Activated T-helper 17 cell treated with anti-CD3 and anti-CD28 coated beads, Interleukin-2, amount 50 U/mL, for 72 hours (primary cell): ENCODE measurements at regions not wholly inside any gene's neighbourhood (a gene's known extent, or its start where the extent isn't known, plus 50 kb on each side); places are given as distances from the start of the nearest gene placed in this dataset.

ENCODE experiments used
- ATAC-seq: fragments of 150-1000 bp; cut with Tn5 transposase; replicated peaks from 2 replicates; pipeline ENCODE4 v1.10.0; 2021; ENCODE audit warnings: mild to moderate bottlenecking, moderate library complexity
- H3K27ac Mint-ChIP-seq: one replicate; pipeline ENCODE4 v1.8.0; 2022; ENCODE audit warnings: mixed read lengths
- H3K27me3 Mint-ChIP-seq: one replicate; pipeline ENCODE4 v1.8.0; 2022; ENCODE audit warnings: mixed read lengths
- H3K36me3 Mint-ChIP-seq: one replicate; pipeline ENCODE4 v1.8.0; 2022; ENCODE audit warnings: low read depth, mild to moderate bottlenecking, mixed read lengths
- H3K4me1 Mint-ChIP-seq: one replicate; pipeline ENCODE4 v1.8.0; 2022; ENCODE audit warnings: mixed read lengths
- H3K4me3 Mint-ChIP-seq: one replicate; pipeline ENCODE4 v1.8.0; 2022; ENCODE audit warnings: mild to moderate bottlenecking, mixed read lengths
- H3K9me3 Mint-ChIP-seq: one replicate; pipeline ENCODE4 v1.8.0; 2022; ENCODE audit warnings: mixed read lengths

DNA sequence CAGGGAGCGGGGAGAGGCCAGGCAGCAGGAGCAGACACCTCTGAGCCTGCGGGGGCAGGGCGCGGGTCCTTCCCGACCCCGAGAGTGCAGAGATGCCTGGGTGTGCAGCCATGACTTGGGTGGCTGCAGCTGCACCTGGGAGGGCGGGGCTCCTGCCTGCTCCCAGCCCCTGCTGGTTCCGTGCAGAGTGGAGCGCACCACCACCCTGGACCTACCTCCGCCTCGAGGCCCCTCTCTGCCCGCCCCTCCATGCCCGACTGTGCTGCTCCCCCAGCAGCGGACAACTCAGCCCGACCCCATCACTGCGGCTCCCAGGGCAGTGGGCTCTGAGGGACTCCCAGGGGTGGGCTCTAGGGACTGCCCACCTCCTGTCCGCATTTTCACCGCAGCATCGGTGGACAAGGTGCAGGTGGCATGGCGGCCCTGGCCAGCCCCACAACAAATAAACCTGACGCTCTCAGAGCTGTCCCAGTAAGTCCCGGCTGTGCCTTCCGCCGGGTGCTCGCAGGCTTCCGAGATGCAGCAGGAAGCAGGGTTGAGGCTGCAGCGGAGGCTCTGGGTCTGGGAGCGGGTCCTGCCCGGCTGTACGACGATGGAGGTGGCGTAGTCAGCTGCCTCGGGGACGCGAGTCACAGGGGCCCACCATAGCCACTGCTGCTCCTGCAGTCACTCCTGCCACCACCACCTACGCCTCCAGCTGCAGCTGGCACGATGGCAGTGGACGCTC, 392.0 kb upstream of the CCDC196 start:
- no peak overlapping the region for H3K4me3 Mint-ChIP-seq
- ATAC-seq: no peak

DNA sequence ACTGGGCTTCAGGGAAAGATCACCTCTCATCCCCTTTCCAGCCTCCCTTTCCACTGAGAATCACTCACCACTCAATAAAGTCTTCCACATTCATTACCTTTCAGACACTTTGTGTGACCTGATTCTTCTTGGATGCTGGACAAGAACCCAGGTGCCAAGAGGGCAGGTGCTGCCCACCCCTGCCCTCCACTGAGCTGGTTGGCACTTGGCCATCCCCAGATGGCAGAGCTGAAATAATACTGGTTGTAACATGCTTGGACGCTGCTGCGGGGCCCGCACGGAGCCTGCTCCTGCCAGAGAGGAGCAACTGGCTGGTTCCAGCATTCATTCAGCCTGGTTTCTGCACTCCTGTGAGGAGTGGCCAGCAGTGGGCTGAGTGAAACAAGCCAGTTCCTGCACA, 386.7 kb upstream of the CCDC196 start:
- Mint-ChIP-seq H3K4me1 (no peaks in the 10 kb centered on the region), H3K36me3 (no peaks in the 10 kb centered on the region)
- no peak for ATAC-seq

More for the DNA sequence above, 392.0 kb upstream of the CCDC196 start:
- Mint-ChIP-seq H3K9me3 (no peaks in the 10 kb centered on the region), H3K27me3 (peaks cover 4% of the 10 kb centered on the region), H3K27ac (no peak overlapping the region), H3K4me1 (no peaks in the 10 kb centered on the region), H3K36me3 (no peaks in the 10 kb centered on the region)

DNA sequence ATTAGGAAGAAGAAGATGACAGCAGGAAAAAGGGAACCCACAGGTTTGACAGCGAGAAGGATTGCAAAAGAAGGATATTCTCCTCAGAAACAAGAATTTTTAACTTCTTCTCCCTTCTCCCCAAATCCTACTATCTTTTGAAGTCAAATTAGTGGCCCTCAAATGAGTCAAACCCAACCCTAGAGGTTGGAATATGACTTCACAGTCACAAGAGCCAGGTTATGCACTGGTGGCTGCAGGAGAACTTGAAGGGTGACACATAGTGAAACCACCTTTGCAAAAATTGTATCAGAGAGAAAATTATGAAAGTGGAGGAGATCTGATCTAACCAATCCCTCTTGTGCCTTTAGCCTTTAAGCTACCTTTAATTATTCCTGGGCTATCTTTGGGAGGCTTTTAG, 386.2 kb upstream of the CCDC196 start:
- no peaks in the 10 kb centered on the region for H3K4me1 Mint-ChIP-seq
- H3K27me3 Mint-ChIP-seq: peaks cover 10% of the 10 kb centered on the region
- no peak overlapping the region for H3K27ac Mint-ChIP-seq
- no peaks in the 10 kb centered on the region for H3K36me3 Mint-ChIP-seq
- no peaks in the 10 kb centered on the region for H3K9me3 Mint-ChIP-seq
- peak; percentile 94 for ATAC-seq
- no peak overlapping the region for H3K4me3 Mint-ChIP-seq

More for the DNA sequence above, 386.7 kb upstream of the CCDC196 start:
- Mint-ChIP-seq H3K4me3 (no peak overlapping the region), H3K27me3 (peaks cover 10% of the 10 kb centered on the region), H3K27ac (no peak overlapping the region), H3K9me3 (no peaks in the 10 kb centered on the region)

DNA sequence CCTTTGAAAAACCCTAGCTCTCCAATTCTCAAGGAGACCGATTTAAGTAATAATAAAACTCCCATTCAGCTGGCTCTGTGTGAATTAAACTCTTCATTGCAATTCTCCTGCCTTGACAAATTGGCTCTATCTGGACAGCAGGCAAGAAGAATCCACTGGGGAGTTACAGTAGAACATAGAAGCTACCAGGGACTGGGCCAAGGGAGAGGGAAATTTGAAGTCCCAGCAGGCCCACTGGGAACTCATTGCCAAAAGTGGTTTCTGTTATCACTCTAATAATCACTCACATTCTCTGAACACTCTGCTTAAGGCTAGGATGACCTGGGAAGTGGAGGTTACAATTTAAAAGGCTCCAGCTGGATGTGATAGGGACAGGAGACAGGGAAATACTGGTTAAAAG, 384.5 kb upstream of the CCDC196 start:
- Mint-ChIP-seq H3K27me3 (peaks cover 15% of the 10 kb centered on the region), H3K36me3 (no peaks in the 10 kb centered on the region), H3K9me3 (no peaks in the 10 kb centered on the region), H3K27ac (no peak overlapping the region), H3K4me1 (peaks cover 10% of the 10 kb centered on the region), H3K4me3 (no peak overlapping the region)
- ATAC-seq: no peak

DNA sequence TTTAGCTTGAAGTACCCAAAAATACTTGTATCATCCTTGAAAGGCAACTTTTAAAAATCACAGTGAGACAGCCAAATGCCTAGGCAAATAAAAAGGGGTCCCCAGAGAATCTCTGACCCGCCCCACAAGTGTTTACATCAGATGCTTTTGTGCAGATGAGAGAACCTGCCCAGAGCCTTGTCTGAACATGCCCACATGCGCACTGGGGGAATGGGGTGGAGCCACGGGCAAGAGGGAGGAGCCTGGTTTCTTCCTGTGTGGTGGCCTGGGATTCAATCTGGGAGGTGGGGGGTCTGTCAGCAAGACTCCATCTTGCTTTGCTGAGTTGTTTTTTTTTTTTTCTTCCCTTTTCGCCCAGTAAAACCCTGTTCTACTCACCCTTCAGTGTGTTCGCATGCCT, 381.7 kb upstream of the CCDC196 start:
- H3K9me3 Mint-ChIP-seq: no peaks in the 10 kb centered on the region
- H3K36me3 Mint-ChIP-seq: no peaks in the 10 kb centered on the region
- no peak for ATAC-seq
- peaks cover 11% of the 10 kb centered on the region for H3K27me3 Mint-ChIP-seq
- peaks cover 10% of the 10 kb centered on the region for H3K4me1 Mint-ChIP-seq
- no peak overlapping the region for H3K27ac Mint-ChIP-seq
- H3K4me3 Mint-ChIP-seq: no peak overlapping the region

DNA sequence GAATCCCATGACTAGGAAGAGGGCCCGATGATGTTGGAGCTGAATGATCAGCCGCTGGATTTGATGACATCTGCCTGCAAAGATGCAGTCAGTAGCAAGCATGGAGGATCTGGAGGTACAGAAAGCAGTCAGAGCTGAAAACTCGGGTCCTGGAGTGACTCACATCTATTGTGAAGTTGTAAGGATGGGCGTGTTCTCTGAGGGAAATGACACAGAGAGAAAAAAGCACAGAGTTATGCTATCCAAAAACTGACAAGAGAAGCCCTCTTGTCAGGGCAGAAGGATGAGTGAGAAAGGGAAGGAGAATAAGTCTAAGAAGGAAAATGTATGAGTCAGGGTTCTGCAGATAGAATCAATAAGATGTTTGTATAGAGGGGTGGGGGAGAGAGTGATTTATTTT, 380.4 kb upstream of the CCDC196 start:
- Mint-ChIP-seq H3K27me3 (peaks cover 11% of the 10 kb centered on the region), H3K4me3 (no peak overlapping the region), H3K27ac (peak overlapping the region; percentile 40), H3K9me3 (no peaks in the 10 kb centered on the region), H3K4me1 (peaks cover 10% of the 10 kb centered on the region), H3K36me3 (no peaks in the 10 kb centered on the region)
- ATAC-seq: peak; percentile 76

DNA sequence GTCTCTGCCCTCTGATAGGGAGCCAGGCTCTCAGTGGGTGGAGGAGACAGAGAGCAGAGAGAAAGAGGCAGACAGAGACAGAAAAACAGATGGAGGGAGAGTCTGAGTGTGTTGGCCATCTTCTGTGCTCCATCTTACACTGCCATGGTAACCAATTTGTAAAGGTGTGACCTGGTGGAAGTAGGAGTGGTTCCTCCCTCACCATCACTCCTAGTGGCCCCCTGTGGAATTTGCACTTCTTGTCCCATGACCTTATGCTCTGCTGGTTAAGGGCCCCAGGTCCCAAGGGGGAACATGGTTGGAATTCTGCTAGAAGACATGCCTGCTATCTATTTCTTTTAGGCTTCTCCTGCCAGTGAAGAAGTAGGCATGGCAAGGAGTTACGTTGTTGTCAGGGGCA, 376.7 kb upstream of the CCDC196 start:
- ATAC-seq: no peak
- Mint-ChIP-seq H3K27me3 (peaks cover 10% of the 10 kb centered on the region), H3K9me3 (no peaks in the 10 kb centered on the region), H3K4me1 (peaks cover 10% of the 10 kb centered on the region), H3K4me3 (no peak overlapping the region), H3K36me3 (no peaks in the 10 kb centered on the region), H3K27ac (no peak overlapping the region)

DNA sequence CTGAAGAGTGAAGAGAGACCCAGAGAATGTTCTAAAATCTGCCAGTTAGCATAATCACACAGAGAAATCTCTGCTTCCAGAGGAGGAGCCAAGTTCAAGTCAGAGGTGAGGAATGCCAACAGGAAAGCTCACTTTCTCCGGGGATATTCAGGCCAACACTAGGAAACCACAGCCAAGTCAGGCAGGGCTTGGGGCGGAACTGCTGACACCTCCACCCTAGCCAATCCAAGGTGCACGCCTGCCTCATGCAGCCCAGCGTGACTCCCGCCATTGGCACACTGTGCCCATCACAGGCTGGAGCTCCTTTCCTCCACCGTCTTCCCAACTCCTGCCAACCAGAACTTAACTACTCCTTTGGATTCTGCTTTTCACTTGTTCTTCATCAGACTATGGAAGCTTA, 374.3 kb upstream of the CCDC196 start:
- Mint-ChIP-seq H3K27me3 (peaks cover 5% of the 10 kb centered on the region), H3K27ac (no peak overlapping the region), H3K4me1 (no peaks in the 10 kb centered on the region), H3K9me3 (no peaks in the 10 kb centered on the region), H3K36me3 (no peaks in the 10 kb centered on the region), H3K4me3 (no peak overlapping the region)
- ATAC-seq: no peak

DNA sequence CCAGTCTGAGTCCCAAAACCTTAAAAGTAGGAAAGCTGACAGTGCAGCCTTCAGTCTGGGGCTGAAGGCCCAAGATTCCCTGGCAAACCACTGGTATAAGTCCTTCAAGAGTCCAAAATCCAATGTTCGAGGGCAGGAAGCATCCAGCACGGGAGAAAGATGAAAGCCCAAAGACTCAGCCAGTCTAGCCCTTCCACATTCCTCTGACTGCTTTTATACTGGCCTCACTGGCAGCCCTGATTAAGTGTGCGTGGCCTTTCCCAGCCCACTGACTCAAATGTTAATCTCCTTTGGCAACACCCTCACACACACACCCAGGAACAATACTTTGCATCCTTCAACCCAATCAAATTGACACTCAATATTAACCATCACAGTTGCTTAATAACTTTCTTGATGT, 372.1 kb upstream of the CCDC196 start:
- Mint-ChIP-seq H3K4me3 (no peak overlapping the region), H3K9me3 (no peaks in the 10 kb centered on the region), H3K4me1 (no peaks in the 10 kb centered on the region), H3K27ac (no peak overlapping the region), H3K36me3 (no peaks in the 10 kb centered on the region), H3K27me3 (peaks cover 10% of the 10 kb centered on the region)
- ATAC-seq: no peak

DNA sequence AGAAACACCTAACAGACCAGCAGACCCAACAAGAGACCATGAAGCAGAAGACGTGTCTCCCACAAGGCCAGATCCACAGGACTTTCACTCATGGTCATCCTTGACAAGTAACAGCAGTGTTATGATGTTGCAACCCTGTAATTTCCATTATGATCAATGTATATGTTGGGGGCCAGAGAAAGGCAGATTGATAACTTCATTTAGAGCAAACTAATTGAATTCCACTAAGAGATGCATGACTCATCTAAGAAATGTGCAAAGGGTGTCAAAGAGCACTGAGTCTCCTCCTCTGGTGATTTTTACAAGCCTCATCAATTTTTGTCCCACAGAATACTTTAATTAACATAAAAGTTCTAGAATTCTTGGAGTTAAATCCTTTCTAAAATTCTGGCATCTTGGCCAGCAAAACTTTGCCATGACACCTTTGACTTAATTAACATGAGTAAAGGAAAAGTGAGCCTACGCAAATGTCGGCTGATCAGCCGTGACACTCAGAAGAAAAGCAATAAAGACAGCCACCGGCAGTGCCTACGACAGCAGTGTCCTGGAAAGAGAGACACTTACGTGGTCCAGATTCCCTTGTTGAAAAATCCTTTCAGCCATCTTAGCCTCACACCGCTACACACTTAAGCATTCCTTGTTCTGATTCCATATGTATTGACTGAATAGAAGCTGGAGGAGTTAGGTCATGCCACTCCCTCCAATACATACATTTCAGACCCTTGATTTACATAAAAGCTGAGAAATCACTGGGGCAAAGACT, 370.2 kb upstream of the CCDC196 start:
- ATAC-seq: no peak
- no peak overlapping the region for H3K4me3 Mint-ChIP-seq
- H3K27me3 Mint-ChIP-seq: peaks cover 10% of the 10 kb centered on the region
- no peaks in the 10 kb centered on the region for H3K36me3 Mint-ChIP-seq
- H3K27ac Mint-ChIP-seq: no peak overlapping the region
- no peaks in the 10 kb centered on the region for H3K4me1 Mint-ChIP-seq
- H3K9me3 Mint-ChIP-seq: no peaks in the 10 kb centered on the region

DNA sequence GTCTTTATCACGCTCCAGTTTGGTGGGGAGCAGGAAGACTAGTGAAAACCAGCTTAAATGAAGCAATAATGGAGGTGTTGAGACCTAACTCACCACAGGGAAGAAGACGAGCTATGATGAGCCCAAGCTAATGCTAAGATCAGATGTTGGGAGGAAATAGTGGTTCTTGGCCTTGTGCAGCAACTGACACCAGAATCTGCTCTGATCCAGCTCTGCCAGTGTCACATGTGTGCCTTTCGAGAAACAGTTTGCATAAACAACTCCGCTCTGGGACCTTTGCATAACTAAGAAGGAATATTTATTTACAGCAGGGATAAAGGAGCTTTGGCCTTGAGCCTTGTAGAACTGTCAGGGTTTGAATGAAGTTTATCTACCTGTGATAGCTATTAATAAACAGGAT, 369.4 kb upstream of the CCDC196 start:
- Mint-ChIP-seq H3K27ac (no peak overlapping the region), H3K36me3 (no peaks in the 10 kb centered on the region), H3K27me3 (peaks cover 10% of the 10 kb centered on the region), H3K9me3 (no peaks in the 10 kb centered on the region), H3K4me1 (no peaks in the 10 kb centered on the region), H3K4me3 (no peak overlapping the region)
- no peak for ATAC-seq

DNA sequence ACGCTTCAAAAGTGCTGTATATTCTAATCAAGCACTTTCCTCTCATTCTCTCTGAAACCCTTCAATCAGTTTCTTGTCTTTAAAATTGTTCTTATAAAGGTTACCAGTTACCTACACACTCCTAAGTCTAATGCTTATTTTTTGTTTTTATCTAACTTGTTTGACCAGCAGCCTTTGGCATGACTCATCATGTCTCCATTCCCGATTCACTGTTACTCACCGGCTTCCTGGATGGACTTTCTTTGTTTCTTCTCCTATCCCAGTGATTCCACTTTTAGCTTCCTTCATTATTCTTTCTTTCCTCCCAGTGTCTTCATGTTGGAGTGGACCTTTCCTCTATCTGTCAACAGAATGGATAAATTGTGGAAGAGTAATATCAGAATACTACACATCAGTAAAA, 368.6 kb upstream of the CCDC196 start:
- Mint-ChIP-seq H3K36me3 (no peaks in the 10 kb centered on the region), H3K27ac (no peak overlapping the region), H3K4me3 (no peak overlapping the region), H3K4me1 (no peaks in the 10 kb centered on the region), H3K9me3 (no peaks in the 10 kb centered on the region), H3K27me3 (peaks cover 6% of the 10 kb centered on the region)
- ATAC-seq: no peak

DNA sequence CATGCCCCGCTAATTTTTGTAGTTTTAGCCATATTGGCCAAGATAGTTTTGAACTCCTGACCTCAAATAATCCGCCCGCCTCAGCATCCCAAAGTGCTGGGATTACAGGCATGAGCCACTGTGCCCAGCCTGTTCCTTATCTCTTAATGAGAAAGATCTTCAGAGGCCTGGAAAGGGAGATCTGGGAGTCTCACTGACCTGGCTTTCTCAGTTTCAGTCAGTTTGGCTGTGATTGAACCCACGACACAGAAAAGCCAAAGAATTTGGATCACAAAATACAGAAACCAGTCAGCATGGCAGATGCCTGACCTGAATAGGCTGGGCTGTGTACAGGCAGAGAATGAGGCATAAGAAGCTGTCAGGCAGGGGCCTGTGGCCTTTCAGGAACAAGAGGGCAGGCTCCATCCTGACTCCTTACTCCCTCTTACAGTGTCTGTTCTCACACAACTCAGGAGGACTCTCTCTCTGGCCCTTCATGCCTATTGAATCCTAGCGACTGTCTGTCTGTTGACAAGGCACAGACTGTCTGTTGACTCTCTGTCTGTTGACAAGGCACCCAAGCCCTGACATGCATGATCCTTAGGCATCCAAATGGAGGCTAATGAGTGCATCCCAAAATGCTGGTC, 366.5 kb upstream of the CCDC196 start:
- H3K4me3 Mint-ChIP-seq: no peak overlapping the region
- no peak overlapping the region for H3K27ac Mint-ChIP-seq
- no peak for ATAC-seq
- H3K36me3 Mint-ChIP-seq: no peaks in the 10 kb centered on the region
- peaks cover 9% of the 10 kb centered on the region for H3K27me3 Mint-ChIP-seq
- no peaks in the 10 kb centered on the region for H3K4me1 Mint-ChIP-seq
- no peaks in the 10 kb centered on the region for H3K9me3 Mint-ChIP-seq

DNA sequence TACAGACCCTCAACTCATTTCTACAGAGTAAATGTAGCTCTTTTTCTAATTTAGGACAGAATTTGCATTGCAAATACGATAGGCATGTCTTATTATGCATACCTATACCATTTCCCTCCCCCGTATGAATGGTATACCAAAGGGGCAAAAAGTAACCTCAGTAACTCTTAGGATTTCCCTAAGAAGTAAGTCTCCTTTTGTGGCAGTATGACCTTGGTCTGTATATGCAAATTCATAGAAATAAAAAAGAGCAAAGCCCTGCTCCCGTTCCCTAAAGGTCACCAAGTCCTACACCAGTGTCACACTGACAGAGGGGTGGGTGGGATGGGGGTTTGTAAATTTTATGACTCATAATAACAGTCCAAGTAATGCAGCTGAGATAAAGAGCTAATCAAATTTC, 365.8 kb upstream of the CCDC196 start:
- Mint-ChIP-seq H3K36me3 (no peaks in the 10 kb centered on the region), H3K27me3 (peaks cover 12% of the 10 kb centered on the region), H3K4me1 (no peaks in the 10 kb centered on the region), H3K27ac (no peak overlapping the region), H3K4me3 (no peak overlapping the region), H3K9me3 (no peaks in the 10 kb centered on the region)
- ATAC-seq: no peak

DNA sequence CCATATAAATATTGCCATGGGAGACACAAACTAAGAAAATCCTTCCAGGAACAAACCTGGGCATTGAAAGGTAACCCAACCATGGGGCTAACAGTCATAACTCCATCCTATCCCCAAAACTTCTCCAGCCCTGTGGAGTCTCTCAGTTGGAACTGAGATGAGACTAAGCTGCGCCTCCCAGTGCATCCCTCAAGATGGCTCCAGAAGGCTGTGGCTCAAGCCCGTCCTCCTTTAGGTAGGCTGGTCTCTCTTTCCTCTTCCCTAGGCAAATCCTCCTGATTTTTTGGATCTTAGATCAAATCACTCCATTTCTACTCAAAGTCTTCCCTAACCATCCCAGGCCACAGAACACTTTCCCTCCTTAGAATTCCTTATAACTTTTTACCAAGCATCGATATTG, 364.3 kb upstream of the CCDC196 start:
- no peaks in the 10 kb centered on the region for H3K9me3 Mint-ChIP-seq
- peaks cover 12% of the 10 kb centered on the region for H3K27me3 Mint-ChIP-seq
- no peaks in the 10 kb centered on the region for H3K4me1 Mint-ChIP-seq
- no peak for ATAC-seq
- H3K36me3 Mint-ChIP-seq: no peaks in the 10 kb centered on the region
- no peak overlapping the region for H3K4me3 Mint-ChIP-seq
- no peak overlapping the region for H3K27ac Mint-ChIP-seq
